ENCODE measurements at regions not wholly inside any gene's neighbourhood (a gene's known extent, or its start where the extent isn't known, plus 50 kb on each side); places are given as distances from the start of the nearest gene placed in this dataset.

GRCh38 chr10:81472927-81473470 lies 402.0 kb upstream of the NRG3 start:
- TF ChIP-seq POLR2A (IDR thresholded peaks at IDR 0.05): no peak
- no peak for TF ChIP-seq CTCF (IDR thresholded peaks at IDR 0.05)

Data from stomach (tissue), 4 donors.